Stimulated activated CD4-positive, alpha-beta T cell treated with anti-CD3 and anti-CD28 coated beads, Interleukin-1b, Interleukin-23, amount 100 ng/mL, for 1 hour (primary cell): ENCODE measurements at regions not wholly inside any gene's neighbourhood (a gene's known extent, or its start where the extent isn't known, plus 50 kb on each side); places are given as distances from the start of the nearest gene placed in this dataset.

Experiments used
- DNase-seq, 2 donors: peaks; one replicate each; pipeline ENCODE4 v3.0.0-alpha.2; 2020; ENCODE audit warnings: low read depth in 2 of 2

DNA sequence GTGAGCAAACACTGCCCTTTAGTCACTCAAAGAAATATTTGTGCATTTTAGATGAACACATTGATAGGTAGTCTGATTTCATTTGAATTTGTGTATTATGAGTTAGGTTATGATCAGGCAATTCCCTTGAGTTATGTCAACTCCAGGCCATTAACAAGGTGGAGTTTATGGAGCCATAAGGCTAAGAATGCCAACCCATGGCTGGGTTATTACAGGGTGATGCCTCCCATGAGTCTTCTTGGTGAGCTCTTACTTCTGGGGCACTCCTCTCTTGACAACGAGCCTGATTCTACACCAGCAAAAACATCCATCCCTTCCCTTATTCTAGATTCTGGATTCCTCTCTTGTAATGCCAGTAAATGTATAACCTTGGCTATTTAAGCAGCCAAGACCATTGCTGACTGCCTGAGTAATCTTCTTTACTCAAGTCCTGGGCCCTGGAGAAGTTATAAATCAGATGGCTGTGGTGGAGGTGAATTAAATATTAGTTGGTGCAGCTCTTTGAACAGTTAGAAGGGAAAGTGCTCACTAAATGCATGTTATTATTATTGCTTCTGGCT lies 645.7 kb upstream of the TENM4 start:
- no peak for DNase-seq

GRCh38 chr11:80085563-80085962 lies 644.7 kb upstream of the TENM4 start:
- no peak for DNase-seq

GRCh38 chr11:80084608-80085007 lies 643.8 kb upstream of the TENM4 start:
- DNase-seq = no peak

DNA sequence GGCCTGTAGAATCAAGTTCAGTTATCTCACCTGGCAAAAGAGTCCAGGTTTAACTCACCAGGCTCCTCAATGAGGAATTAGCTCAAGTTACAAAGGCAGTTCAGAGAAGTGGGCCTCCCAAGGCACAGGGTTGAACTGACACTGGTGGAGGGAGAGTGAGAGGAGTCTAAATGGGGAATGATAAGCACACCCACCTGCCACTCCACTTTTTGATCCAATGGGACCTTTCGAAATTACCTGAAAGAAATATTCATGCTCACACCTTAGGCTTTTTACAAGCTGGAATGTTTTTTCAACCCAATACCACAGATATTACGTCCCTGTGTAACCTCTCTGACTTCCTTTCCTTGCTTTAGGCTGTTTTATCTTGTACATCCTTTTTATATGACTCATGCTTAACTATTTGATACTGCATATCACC lies 642.7 kb upstream of the TENM4 start:
- no peak for DNase-seq

DNA sequence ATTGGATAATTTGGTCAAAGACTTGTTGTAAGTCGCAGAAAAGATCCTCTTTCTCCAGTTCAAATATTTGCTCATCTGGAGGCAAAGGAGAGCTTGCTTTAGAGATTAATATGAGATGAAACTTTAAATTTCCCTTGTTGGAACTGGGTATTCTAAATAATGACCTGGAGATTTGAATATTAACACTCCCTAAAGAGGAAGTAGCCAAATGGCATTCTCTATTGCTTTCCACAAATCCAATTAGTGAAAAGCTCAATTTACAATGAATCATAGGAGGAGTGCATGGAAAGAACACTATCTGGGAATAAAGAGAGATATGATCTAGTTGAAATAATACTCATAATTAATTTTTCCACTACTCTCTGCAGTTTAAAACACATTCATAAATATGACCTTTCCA lies 641.6 kb upstream of the TENM4 start:
- DNase-seq = no peak

DNA sequence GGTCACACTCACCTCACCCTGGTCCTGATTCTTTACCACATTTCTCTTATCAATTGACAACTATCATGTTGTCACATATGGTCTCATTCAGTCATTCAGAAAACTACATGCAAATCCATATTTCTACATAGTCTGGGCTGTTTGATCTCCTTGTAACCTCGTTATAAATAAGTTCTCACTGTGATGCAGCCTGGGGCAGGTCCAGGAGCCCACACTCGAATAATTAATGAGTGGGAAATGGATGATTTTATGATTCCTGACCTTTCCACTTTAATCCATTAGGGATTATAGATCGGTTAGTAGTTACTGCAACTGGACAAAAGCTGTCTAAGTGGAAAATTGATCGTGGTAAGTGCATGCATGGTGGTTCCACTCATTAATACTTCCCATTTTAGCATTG lies 636.3 kb upstream of the TENM4 start:
- DNase-seq = no peak

DNA sequence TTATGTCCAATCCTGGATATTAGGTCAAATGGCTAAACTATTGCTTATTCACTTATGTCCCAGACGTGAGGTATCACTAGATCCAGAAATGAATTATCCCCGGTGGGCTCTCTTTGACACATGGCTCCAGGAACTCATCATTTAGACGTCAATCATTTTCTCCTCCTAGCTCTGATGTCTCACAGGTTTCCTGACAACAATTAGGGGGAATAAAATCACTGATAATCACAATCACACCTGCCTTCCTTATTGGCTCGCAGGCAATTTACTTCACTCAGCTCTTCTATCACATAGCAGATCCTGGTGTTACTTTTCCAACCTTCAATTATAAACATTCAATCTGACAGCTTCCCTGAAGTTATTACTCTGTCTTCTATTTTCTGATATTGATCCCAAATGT lies 634.0 kb upstream of the TENM4 start:
- DNase-seq = no peak

DNA sequence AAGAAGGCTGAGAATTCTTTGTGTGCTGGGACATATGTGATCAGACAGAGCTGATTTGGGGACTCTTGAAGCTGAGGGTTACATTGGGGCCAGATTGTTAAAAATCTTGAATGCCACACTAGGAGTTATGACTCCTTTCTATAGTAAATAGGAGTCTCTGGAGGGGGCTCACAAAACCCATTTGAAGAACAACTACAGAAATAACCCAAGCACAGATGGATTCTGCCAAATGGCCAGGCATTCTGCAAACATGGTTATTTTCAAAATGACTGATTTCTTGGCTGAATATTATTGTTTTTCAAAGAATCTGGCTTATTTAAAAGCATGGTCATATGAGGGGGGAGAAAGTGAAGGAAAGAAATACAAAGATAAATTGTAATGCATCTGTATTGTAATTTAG lies 625.5 kb upstream of the TENM4 start:
- no peak for DNase-seq

- DNase-seq = no peak
Measured at GRCh38 chr11:80065086-80065485, 624.3 kb upstream of the TENM4 start.

- DNase-seq = no peak
Measured at GRCh38 chr11:80061056-80061455, 620.2 kb upstream of the TENM4 start.

DNA sequence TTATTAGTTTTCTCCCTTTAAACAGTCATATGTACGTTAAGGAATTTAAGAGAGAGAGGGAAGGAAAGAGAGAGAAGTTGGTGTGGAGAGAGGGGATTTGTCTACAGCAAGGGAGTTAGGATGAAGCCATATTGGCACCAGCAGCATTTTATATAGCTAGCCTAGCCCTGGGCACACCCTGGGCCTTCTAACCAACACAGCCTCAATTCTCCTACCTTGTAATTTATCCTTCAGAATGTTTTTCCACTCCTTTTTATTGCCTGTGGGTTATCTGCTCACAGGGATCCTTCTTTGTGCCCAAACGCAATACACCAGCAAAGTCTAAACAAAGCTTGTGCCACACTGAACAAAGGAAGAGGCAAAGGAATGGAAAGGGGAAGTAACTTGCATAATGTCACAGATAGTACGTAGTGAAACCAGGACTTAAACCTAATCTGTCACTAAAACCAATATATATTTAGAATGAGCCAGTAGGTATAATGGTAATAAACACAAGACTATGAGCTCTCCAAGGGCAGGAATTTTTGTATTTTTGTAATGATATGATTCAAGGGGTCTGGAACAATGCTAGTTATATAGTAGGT lies 613.8 kb upstream of the TENM4 start:
- no peak for DNase-seq

- no peak for DNase-seq
Measured at GRCh38 chr11:80048513-80048912, 607.7 kb upstream of the TENM4 start.

DNA sequence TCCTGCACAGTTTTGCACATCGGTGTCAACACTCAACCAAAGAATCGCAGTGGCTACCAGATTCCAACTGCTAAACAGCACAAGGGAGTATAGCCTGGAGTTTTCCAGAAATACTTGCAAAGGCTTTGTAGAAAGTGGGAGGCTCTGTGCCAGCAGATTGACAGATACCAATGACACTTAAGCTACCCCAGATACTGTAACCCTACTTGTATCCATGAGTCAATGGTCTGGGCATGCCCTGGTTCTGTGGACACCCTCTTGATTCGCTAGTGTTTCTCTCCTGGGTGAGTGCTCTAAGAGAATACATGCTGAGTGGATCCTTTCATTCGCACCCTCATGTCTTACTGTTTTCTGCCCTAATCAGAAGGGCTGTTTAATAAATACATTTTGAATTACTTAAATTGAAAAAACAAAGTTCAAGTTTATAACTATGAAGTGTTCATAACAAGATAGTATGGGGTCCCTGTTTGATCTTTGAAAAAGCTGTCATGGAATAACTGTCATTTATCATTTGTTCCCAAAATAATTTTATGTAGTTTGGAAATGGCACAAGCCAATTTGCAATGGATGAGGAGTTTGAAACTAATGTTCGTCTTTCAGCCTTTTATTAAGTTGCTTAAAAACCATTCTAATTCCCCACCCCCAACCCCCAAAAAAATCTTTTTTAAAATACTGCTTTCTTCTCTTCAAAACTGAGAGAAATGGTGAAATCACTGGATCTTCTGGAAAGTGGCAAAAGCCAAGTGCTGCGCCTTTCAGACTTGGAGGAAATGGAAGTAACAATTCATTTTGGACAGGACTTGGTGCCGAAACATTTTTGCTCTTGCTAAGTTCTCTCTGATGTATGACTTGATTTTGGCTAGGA lies 600.5 kb upstream of the TENM4 start:
- no peak for DNase-seq

- DNase-seq = no peak
Measured at GRCh38 chr11:80034801-80035200, 594.0 kb upstream of the TENM4 start.

DNA sequence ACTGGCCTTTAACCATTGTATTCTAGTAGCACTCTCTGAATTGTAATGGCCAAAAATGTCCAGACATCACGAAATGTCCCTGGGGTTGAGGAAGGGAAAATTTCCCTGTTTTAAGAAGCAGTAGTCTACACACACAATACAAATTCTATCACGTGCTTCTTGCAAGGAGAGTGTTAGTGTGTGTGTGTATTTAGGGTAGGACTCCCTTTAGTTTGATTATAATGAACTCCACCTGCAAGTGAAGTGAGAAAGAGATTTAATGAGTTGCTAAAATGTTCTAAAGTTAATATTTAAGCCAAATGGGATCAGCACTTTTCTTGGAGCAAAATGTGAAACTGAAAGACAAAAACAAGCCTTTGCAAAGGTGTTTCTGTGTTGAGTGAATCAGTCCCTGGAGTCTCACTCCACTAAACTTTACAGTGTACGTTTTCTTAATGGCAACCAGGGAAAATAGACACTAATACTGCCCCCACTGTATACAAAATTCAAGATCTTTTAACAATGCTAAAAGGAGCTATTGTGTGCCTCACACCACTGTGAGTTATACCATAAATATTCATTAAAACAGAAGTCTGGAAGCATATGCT lies 590.3 kb upstream of the TENM4 start:
- DNase-seq = no peak

DNA sequence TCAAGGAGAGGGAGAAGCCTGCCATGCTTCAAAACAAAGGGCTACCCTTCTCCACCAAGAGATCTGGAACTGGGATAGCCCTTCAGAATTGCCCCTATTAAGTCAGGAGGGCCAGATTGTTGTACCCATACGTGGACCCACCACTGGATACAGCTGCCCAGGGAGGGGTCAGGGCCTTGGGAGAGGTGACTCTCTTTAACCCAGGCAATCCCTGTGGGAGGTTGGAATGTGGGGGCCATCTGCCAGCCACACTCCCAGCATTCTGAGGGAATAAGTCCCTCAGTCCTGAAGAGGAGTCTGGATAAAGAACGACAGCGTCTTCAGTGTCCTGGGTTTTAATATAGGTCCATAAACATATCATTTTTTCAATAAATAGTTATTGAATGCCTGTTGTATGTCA lies 588.2 kb upstream of the TENM4 start:
- DNase-seq = no peak

- no peak for DNase-seq
Measured at GRCh38 chr11:80024119-80024518, 583.3 kb upstream of the TENM4 start.

- no peak for DNase-seq
Measured at GRCh38 chr11:80023386-80023785, 582.6 kb upstream of the TENM4 start.

- DNase-seq = no peak
Measured at GRCh38 chr11:80010536-80010935, 569.7 kb upstream of the TENM4 start.

DNA sequence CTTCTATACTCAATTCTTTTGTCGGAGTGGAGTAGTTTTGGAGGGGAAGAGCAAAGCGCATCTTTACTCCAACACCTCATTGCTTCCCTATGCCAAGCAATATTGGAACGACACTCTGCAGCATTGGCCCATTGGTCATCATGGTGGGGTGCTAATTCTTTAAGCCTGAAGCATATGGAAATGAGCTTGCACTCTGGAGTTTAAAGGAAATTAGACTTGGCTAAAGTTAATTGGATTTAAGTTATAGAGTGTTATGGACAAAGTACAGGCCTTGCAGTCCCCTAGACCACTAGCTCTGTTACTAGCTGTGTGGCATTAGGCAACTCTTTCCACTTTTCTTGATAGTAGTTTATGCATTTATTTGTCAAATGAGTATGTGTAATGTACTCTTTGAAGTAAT lies 568.3 kb upstream of the TENM4 start:
- DNase-seq = no peak

DNA sequence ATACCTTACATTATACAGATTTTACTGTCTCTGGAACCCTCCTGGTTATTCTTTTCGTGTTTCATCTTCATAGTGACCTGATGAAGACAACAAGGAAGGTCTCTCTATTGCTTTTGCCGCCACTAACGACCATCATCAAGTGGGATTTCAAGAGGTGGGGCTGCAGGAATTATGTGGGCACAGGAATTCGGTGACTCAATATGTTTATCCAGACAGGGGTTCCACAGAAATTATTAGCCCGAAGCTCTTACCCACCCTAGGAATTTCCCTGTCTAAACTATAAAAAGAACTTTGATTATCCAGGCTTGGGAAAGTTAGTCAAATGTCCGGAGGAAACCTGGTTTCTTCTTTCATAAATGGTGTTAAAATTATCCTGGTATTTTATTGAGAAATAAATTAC lies 566.8 kb upstream of the TENM4 start:
- DNase-seq = no peak

DNA sequence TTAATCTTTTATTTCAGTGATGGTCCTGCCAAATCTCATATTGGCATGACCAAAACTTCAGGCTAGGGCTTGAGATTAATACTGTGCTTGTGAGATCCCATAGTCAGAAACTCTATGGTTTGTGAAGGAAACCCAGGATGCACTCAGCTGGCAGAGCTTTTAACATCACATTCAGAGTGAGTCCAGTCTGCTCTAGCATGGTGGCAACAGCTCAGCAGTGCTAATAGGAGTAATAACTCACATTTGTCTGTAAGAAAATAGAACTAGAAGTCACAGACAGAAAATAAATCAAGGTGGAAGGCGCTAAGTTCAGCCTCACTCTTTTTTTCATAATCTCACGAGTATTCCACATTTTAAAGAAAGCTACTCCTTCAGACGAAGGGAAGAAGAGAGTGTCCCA lies 549.3 kb upstream of the TENM4 start:
- no peak for DNase-seq

- no peak for DNase-seq
Measured at GRCh38 chr11:79982185-79982584, 541.4 kb upstream of the TENM4 start.
